NCI-H1930 (cell line): ENCODE measurements at regions not wholly inside any gene's neighbourhood (a gene's known extent, or its start where the extent isn't known, plus 50 kb on each side); places are given as distances from the start of the nearest gene placed in this dataset.
"Not testable (repeated sequence)": the region's sequence is repeated elsewhere in the genome, so short reads cannot be mapped to it uniquely, and the experiment has no call there.

Source experiments
- DNase-seq, 2 experiments: peaks; one replicate each; lab custom pipeline; 2025; lab: John Stamatoyannopoulos, UW

- DNase-seq = no peak
These were observed 110.1 kb upstream of the LPAR1 start for GRCh38 chr9:111148052-111149017.

GRCh38 chr9:111147041-111147440 lies 108.8 kb upstream of the LPAR1 start:
- no peak for DNase-seq

GRCh38 chr9:111144741-111145140 lies 106.5 kb upstream of the LPAR1 start:
- no peak for DNase-seq

- DNase-seq = no peak
These were observed 97.9 kb upstream of the LPAR1 start for GRCh38 chr9:111136180-111136579.

- no peak for DNase-seq
These were observed 92.9 kb upstream of the LPAR1 start for GRCh38 chr9:111131211-111131610.

GRCh38 chr9:111120526-111120925 lies 82.3 kb upstream of the LPAR1 start:
- DNase-seq = no peak

- DNase-seq = no peak
These were observed 80.1 kb upstream of the LPAR1 start for GRCh38 chr9:111118256-111118948.

GRCh38 chr9:111114486-111114885 lies 76.2 kb upstream of the LPAR1 start:
- DNase-seq = no peak

- no peak for DNase-seq
These were observed 75.4 kb upstream of the LPAR1 start for GRCh38 chr9:111113712-111114111.

GRCh38 chr9:111110805-111111204 lies 72.5 kb upstream of the LPAR1 start:
- DNase-seq = no peak

GRCh38 chr9:111108946-111109345 lies 70.7 kb upstream of the LPAR1 start:
- DNase-seq = no peak

GRCh38 chr9:111107141-111107540 lies 68.9 kb upstream of the LPAR1 start:
- DNase-seq = no peak

GRCh38 chr9:111106202-111106601 lies 67.9 kb upstream of the LPAR1 start:
- no peak for DNase-seq

- no peak for DNase-seq
These were observed 64.7 kb upstream of the LPAR1 start for GRCh38 chr9:111102793-111103464.

GRCh38 chr9:111099199-111100008 lies 61.1 kb upstream of the LPAR1 start:
- no peak for DNase-seq

- no peak for DNase-seq
These were observed 59.8 kb upstream of the LPAR1 start for GRCh38 chr9:111098093-111098492.

GRCh38 chr9:111096051-111096450 lies 57.8 kb upstream of the LPAR1 start:
- DNase-seq = no peak

- DNase-seq = no peak
These were observed 57.2 kb upstream of the LPAR1 start for GRCh38 chr9:111095441-111095840.

- DNase-seq = no peak
These were observed 56.7 kb upstream of the LPAR1 start for GRCh38 chr9:111094958-111095357.

- no peak for DNase-seq
These were observed 56.2 kb upstream of the LPAR1 start for GRCh38 chr9:111094433-111094924.

- not testable (repeated sequence) for DNase-seq
These were observed 53.9 kb upstream of the LPAR1 start for GRCh38 chr9:111092167-111092566.
